Activated effector memory CD4-positive, alpha-beta T cell treated with anti-CD3 and anti-CD28 coated beads, Interleukin-2, amount 50 U/mL, for 16 hours (primary cell): ENCODE measurements at regions not wholly inside any gene's neighbourhood (a gene's known extent, or its start where the extent isn't known, plus 50 kb on each side); places are given as distances from the start of the nearest gene placed in this dataset.
"Not testable (repeated sequence)": the region's sequence is repeated elsewhere in the genome, so short reads cannot be mapped to it uniquely, and the experiment has no call there.

Source experiments
- DNase-seq: peaks from one replicate; pipeline ENCODE4 v3.0.0-alpha.2; 2020

- DNase-seq: no peak
Measured at GRCh38 chr6:11380969-11381744, 148.7 kb upstream of the NEDD9 start.

- DNase-seq: no peak
Measured at GRCh38 chr6:11380549-11380948, 148.1 kb upstream of the NEDD9 start.

- no peak for DNase-seq
Measured at GRCh38 chr6:11379805-11380204, 147.3 kb upstream of the NEDD9 start.

DNA sequence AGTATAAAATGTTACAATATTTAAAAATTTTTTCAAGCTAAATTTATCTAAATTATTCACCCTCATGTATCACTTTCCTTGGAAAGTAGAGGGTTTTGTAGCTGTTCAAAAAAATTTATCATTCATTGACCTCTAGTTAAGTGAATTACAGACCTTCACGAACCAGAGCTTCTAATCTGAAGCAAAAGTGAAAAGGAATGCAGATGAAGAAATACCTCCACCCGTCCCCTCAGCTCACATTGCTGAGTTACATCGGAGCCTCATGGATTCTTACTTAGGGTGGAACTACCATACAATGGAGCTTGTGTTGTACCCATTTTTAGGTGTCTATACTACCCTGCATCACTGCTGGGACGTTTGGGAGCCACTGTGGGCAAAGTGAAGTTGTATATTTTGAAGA, 146.2 kb upstream of the NEDD9 start:
- DNase-seq: no peak

- DNase-seq: no peak
Measured at GRCh38 chr6:11374036-11375010, 141.9 kb upstream of the NEDD9 start.

- DNase-seq: no peak
Measured at GRCh38 chr6:11373208-11373607, 140.7 kb upstream of the NEDD9 start.

DNA sequence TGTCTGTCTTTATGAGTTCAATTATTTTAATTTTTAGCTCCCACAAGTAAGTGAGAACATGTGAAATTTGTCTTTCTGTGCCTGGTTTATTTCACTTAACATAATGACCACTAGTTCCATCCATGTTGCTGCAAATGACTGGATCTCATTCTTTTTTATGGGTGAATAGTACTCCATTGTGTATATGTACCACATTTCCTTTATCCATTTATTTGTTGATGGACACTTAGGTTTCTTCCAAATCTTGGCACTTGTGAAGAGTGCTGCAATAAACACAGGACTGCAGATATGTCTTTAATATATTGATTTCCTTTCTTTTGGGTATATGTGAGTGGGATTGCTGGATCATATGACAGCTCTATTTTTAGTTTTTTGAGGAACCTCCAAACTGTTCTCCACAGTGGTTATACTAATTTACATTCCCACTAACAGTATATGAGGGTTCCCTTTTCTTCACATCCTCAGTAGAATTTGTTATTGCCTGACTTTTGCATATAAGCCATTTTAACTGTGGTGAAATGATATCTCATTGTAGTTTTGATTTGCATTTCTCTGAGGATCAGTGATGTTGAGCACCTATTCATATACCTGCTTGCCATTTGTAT, 139.8 kb upstream of the NEDD9 start:
- DNase-seq: not testable (repeated sequence)

DNA sequence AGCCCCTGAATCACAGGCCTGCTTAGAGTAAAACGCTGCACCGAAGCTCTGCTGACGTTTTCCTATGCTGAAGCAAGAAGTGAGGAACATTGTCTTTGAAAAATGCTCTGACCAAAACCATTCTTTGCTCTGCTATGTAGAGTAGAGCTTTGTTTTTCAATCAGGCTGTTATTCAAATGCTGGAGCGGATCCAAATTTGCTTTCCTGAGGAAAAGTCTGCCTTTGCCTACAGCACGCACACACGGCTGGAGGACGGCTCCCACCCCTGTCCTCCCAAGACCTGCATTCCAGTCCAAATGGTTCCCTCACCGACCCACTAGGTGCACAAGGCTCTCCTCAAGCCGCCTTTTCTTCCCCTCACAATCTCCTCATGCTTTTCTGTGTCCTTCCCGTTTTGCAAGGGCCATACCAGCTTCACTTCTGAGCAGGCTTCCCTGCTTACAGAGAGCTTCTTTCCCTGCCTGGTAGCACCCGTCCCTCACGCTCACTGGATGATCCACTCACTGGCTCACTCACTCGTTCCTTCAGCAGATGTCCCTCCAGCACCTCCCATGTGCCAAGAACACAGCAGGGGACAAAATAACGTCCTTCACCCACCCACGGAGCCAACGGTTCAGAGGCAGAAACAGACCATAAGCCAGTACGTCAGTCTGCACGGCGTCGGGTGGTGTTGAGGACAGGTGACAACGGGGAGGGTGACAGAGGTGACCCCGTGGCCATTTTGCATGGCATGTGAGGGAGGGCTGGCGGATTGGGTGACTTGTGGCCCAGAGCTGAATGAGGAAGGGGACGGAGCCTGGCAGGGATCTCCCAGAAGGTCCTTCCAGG, 137.9 kb upstream of the NEDD9 start:
- no peak for DNase-seq

GRCh38 chr6:11368760-11369159, 136.3 kb upstream of the NEDD9 start:
- DNase-seq: no peak

DNA sequence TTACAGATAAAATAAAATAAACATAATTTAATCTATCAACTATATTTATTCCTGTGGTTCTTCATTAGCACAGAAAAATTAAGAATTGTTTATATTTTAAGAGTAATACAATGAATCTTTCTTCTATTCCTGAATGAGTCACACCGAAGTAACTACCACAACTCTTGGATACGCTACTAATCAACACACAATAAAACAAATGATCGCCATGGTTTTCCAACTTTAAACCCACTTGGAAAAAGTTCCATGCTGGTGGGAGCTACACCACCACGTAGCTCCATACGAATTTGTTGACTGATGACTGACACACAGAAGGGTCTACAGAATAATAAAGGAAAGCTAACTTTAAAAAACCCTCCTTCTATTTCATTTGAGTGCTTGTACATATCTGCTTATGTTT, 135.8 kb upstream of the NEDD9 start:
- no peak for DNase-seq

- DNase-seq: no peak
Measured at GRCh38 chr6:11367638-11368199, 135.3 kb upstream of the NEDD9 start.

DNA sequence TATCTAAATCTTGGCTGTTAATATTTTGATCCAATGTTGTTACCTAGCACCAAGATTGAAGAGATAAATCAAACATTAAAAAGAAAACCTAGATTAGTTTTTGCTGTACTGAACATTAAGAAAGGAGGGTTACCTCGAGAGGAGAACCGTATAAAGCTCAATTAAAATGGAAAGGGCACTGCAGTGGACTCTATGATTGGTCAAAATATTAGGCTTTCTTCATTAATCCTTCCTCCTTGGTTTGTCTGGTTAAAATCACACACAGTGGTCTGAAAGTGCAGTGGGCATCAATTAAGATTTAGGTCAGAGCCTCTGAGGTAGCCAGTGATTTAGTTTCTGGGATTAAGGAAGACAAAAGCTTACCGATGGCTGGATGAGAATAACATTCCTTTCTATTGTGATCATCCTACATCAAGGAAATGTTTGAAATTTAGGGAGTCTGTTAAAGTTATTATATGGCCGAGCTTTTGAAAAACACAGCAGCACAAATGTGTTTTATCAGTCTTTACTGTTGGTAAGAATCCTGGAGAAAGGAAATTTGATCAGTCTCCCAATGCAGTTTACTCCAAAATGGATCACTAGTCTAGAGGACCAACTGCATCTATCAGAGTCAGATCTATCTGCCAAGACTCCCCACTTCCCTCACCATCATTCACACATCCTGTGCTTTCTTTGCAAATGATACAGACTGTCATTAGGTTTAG, 134.6 kb upstream of the NEDD9 start:
- no peak for DNase-seq

DNA sequence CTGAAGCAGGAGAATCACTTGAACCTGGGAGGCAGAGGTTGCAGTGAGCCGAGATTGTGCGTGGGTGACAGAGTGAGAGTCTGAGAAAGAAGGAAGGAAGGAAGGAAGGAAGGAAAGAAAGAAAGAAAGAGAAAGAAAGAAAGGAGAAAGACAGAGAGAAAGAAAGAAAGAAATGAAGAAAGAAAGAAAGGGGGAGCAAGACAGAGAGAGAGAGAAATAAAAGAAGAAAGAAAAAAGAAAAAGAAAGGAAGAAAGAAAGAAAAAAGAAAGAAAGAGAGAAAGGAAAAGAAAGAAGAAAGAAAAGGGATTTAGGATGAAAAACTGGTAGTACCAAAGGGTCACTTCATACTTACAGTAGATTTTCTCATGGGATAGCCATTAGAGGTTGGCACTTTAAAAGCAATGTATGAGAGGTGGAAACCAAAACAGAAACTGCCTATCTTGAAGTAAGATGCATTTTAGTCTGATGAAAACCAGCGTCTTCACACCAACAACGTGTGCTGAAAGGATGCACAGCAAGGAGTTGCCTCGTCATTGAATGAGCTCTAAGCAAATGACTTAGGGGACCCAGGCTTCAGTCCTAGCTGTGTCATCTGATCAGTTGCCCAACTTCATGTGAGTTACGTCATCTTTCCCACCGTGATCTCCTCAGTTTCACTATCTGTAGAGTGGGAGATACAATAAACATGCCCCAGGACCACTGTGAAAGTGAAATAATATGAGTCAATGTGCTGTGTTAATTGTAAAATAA, 133.9 kb upstream of the NEDD9 start:
- peak; percentile 82 for DNase-seq

- no peak for DNase-seq
Measured at GRCh38 chr6:11364971-11365397, 132.5 kb upstream of the NEDD9 start.

GRCh38 chr6:11363881-11364576, 131.6 kb upstream of the NEDD9 start:
- DNase-seq: peak; percentile 88

GRCh38 chr6:11362564-11362963, 130.1 kb upstream of the NEDD9 start:
- DNase-seq: no peak

DNA sequence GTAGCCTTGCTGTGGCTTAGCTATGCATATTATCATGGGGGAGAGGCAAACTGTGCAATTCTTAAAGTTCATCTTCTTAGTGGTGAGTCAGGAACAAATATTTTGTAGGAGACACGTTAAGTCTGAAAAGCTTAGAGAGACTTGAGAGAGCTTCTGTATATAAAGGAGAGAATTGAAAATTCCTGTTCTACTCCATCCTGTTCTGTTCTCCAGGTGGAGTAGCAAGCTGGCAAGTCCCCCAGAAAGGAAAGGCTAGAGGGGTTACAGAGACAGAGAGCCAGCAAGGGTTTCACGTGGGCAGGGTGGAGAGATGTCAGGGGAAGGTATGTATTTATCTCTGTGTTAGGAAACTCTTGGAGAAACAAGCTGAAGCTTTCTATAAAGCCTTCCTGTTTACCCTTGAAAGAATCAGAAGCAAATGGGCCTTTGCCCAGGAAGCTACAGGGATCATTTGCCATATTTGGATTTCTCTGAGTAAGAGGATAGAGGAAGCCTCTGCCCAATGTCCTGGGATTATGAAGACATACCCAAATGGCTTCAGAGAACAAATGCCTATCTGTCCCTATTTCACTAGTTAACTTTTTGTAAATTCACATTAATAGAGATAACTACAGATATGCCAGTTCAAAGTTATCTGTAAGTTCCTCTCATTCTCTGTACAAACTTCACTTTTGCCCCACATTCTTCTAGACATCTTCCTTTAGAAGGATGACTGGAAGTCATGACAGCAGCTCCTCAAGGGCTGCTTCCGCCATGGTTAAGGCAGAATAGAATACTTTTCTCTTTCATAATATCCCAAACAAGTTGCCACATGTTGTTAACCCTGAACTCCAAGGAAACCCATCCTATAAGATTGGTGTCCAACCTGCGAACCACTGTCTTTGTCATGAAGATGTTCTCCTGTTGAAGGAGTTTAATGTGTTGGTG, 126.7 kb upstream of the NEDD9 start:
- DNase-seq: no peak

- no peak for DNase-seq
Measured at GRCh38 chr6:11357285-11357684, 124.8 kb upstream of the NEDD9 start.
